GM12892 (cell line): ENCODE measurements at regions not wholly inside any gene's neighbourhood (a gene's known extent, or its start where the extent isn't known, plus 50 kb on each side); places are given as distances from the start of the nearest gene placed in this dataset.

ENCODE experiments used
- POLR2A ChIP-seq: IDR thresholded peaks from 2 replicates; pipeline ENCODE4 v1.6.1; 2011; ENCODE audit warnings: low read depth, low read length, control low read depth
- POLR2AphosphoS5 ChIP-seq: IDR thresholded peaks from 2 replicates; pipeline ENCODE4 v1.6.1; 2011; ENCODE audit warnings: low read depth, low read length, control low read depth
- TAF1 ChIP-seq: IDR thresholded peaks from 2 replicates; pipeline ENCODE4 v1.6.1; 2011; ENCODE audit warnings: low read depth, mild to moderate bottlenecking, control low read depth, low read length, borderline replicate concordance

- TF ChIP-seq POLR2AphosphoS5 (no peak), TAF1 (no peak), POLR2A (no peak)
Measured at GRCh38 chr14:100413699-100414098, 90.6 kb downstream of the SLC25A47 start.
